ENCODE measurements at regions not wholly inside any gene's neighbourhood (a gene's known extent, or its start where the extent isn't known, plus 50 kb on each side); places are given as distances from the start of the nearest gene placed in this dataset.

DNA sequence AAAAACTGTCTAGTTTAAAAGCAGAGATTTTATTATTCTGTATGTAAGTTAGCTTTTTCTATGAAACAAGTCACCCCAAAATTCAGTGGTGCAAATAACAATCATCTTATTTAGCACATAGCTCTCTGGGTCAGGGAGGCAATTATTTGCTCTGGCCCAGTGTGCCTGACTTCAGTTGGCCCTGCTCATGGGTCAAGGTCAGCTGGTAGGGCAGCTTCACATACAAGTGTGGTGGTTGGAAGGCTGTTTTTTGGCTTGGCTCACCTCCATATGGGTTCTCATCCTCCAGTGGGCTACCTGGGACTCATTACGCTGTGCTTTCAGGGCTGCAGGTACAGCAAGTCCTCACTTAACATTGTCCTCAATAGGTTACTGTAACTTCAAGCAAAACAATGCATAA lies 228.6 kb downstream of the NR2F2 start:
- TF ChIP-seq, protein P1, sequence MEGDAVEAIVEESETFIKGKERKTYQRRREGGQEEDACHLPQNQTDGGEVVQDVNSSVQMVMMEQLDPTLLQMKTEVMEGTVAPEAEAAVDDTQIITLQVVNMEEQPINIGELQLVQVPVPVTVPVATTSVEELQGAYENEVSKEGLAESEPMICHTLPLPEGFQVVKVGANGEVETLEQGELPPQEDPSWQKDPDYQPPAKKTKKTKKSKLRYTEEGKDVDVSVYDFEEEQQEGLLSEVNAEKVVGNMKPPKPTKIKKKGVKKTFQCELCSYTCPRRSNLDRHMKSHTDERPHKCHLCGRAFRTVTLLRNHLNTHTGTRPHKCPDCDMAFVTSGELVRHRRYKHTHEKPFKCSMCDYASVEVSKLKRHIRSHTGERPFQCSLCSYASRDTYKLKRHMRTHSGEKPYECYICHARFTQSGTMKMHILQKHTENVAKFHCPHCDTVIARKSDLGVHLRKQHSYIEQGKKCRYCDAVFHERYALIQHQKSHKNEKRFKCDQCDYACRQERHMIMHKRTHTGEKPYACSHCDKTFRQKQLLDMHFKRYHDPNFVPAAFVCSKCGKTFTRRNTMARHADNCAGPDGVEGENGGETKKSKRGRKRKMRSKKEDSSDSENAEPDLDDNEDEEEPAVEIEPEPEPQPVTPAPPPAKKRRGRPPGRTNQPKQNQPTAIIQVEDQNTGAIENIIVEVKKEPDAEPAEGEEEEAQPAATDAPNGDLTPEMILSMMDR (IDR thresholded peaks at IDR 0.05) = no peak
- TF ChIP-seq POLR2AphosphoS5 (IDR thresholded peaks at IDR 0.05) = no peak

All from prostate gland (tissue), 2 donors.